GM12878 (cell line): ENCODE measurements at regions not wholly inside any gene's neighbourhood (a gene's known extent, or its start where the extent isn't known, plus 50 kb on each side); places are given as distances from the start of the nearest gene placed in this dataset.

Experiments
- ATAC-seq: fragments of 200-7000 bp; cut with Tn5 transposase; 3 replicates; pipeline ENCODE4 v1.9.1; 2020; ENCODE audit warnings: mild to moderate bottlenecking, moderate library complexity
- BruUV-seq: library from RNA; stranded (reverse); fragments of 400-500 nt; replicated peaks from 2 replicates; lab custom pipeline; 2021; lab: Mats Ljungman, UMichigan
- CTCF ChIA-PET: fragments of 300-600 bp; sonication (Branson Sonifier 250); formaldehyde crosslinking; extraction: SDS; loops from one replicate; lab custom pipeline; 2021; ENCODE audit warnings: inconsistent platforms; lab: Yijun Ruan, JAX
- POLR2A ChIA-PET: fragments of 350-600 bp; formaldehyde crosslinking; extraction: SDS; loops from one replicate; lab custom pipeline; 2021; ENCODE audit warnings: inconsistent platforms; lab: Charles Lee
- RAD21 ChIA-PET: fragments of 300-600 bp; sonication (Branson Sonifier 250); formaldehyde crosslinking; loops from one replicate; lab custom pipeline; 2023; ENCODE audit warnings: antibody characterized with exemption; ENCODE audit not compliant: unreplicated experiment; lab: Charles Lee
- SMC1A ChIA-PET: fragments of 300-600 bp; sonication (Branson Sonifier 250); formaldehyde crosslinking; loops from one replicate; lab custom pipeline; 2023; ENCODE audit not compliant: unreplicated experiment, uncharacterized antibody; lab: Charles Lee
- DNase-seq: peaks from one replicate; pipeline ENCODE4 v3.0.0-alpha.2; 2011; ENCODE audit warnings: low read depth, low spot score
- FAIRE-seq: peaks from 3 replicates; lab custom pipeline; 2011; peaks lifted over from hg19 to GRCh38; lab: Jason Lieb, UNC
- H2AFZ ChIP-seq: 2 replicates; pipeline ENCODE4 v1.6.0; 2011; ENCODE audit warnings: low read depth, low read length, control low read depth; ENCODE audit not compliant: control insufficient read depth
- H3K27ac ChIP-seq: 2 replicates; pipeline ENCODE4 v1.5.1; 2011; ENCODE audit warnings: control low read depth; ENCODE audit not compliant: control insufficient read depth, insufficient read depth
- H3K27me3 ChIP-seq, 2 experiments: replicated peaks in 1 of 2; 2 replicates each; pipeline versions ENCODE4 v1.6.0 to v1.6.1; 2011; ENCODE audit warnings: low read length in 1 of 2; ENCODE audit not compliant: control insufficient read depth in 2 of 2, insufficient read depth in 2 of 2
- H3K36me3 ChIP-seq, 2 experiments: 2 replicates each; pipeline ENCODE4 v1.5.1; 2011; ENCODE audit warnings: low read length in 1 of 2; ENCODE audit not compliant: control insufficient read depth in 2 of 2, insufficient read depth in 2 of 2
- H3K4me1 ChIP-seq: 2 replicates; pipeline ENCODE4 v1.6.1; 2011; ENCODE audit warnings: mild to moderate bottlenecking, low read length, moderate library complexity, mixed read lengths; ENCODE audit not compliant: control insufficient read depth, insufficient read depth
- H3K4me2 ChIP-seq: 2 replicates; pipeline ENCODE4 v1.6.0; 2011; ENCODE audit warnings: control low read depth; ENCODE audit not compliant: control insufficient read depth, insufficient read depth
- H3K4me3 ChIP-seq: fragments of 200-600 bp; sonication (generic); 2 replicates; pipeline ENCODE4 v1.5.1; 2016
- H3K79me2 ChIP-seq: 2 replicates; pipeline ENCODE4 v1.6.0; 2011; ENCODE audit warnings: low read length; ENCODE audit not compliant: control insufficient read depth, insufficient read depth
- H3K9ac ChIP-seq: 2 replicates; pipeline ENCODE4 v1.8.0; 2011; ENCODE audit warnings: low read length, control low read depth, mixed read lengths; ENCODE audit not compliant: control insufficient read depth, insufficient read depth
- H3K9me3 ChIP-seq: replicated peaks from 3 replicates; pipeline ENCODE4 v1.5.1; 2011; ENCODE audit warnings: mild to moderate bottlenecking, low read length; ENCODE audit not compliant: control insufficient read depth, insufficient read depth
- H4K20me1 ChIP-seq: 2 replicates; pipeline ENCODE4 v1.6.0; 2011; ENCODE audit not compliant: control insufficient read depth, insufficient read depth
- BACH1 ChIP-seq: fragments of 450-650 bp; IDR thresholded peaks from 2 replicates; pipeline ENCODE4 v1.6.1; 2017; ENCODE audit warnings: mild to moderate bottlenecking, borderline replicate concordance
- CHD1 ChIP-seq: IDR thresholded peaks from 2 replicates; pipeline ENCODE4 v1.6.1; 2012; ENCODE audit warnings: low read depth, low read length, improper control_type of control experiment
- DPF2 ChIP-seq: fragments of 450-650 bp; IDR thresholded peaks from 2 replicates; pipeline ENCODE4 v1.6.1; 2017; ENCODE audit warnings: mild to moderate bottlenecking
- EP300 ChIP-seq, 2 experiments: fragments of 150-350 bp in 1 of 2; IDR thresholded peaks; 2 replicates each; pipeline ENCODE4 v1.6.1; 2011 to 2012; ENCODE audit warnings: low read depth in 2 of 2, low read length in 2 of 2, borderline replicate concordance in 1 of 2, improper control_type of control experiment in 1 of 2, inconsistent platforms in 1 of 2; ENCODE audit not compliant: control insufficient read depth in 1 of 2
- IKZF1 ChIP-seq: fragments of 450-650 bp; conservative IDR thresholded peaks from 2 replicates; pipeline ENCODE4 v1.6.1; 2017; ENCODE audit warnings: antibody characterized with exemption, mild to moderate bottlenecking
- IKZF2 ChIP-seq, 2 experiments: fragments of 450-650 bp; IDR thresholded peaks; 2 replicates each; pipeline ENCODE4 v1.6.1; 2017; ENCODE audit warnings: mild to moderate bottlenecking in 2 of 2, moderate library complexity in 2 of 2
- MEF2B ChIP-seq: fragments of 450-650 bp; IDR thresholded peaks from 2 replicates; pipeline ENCODE4 v1.6.1; 2018; ENCODE audit warnings: mild to moderate bottlenecking, moderate library complexity; ENCODE audit not compliant: partially characterized antibody, poor library complexity, severe bottlenecking
- POU2F2 ChIP-seq: IDR thresholded peaks from 3 replicates; pipeline ENCODE4 v1.6.1; 2011; ENCODE audit warnings: low read depth, mild to moderate bottlenecking, low read length, borderline replicate concordance
- RCOR1 ChIP-seq: conservative IDR thresholded peaks from 2 replicates; pipeline ENCODE4 v1.6.1; 2012; ENCODE audit warnings: low read depth, low read length, improper control_type of control experiment
- RFX5 ChIP-seq: IDR thresholded peaks from 2 replicates; pipeline ENCODE4 v1.6.1; 2011; ENCODE audit warnings: low read depth, low read length, improper control_type of control experiment
- SPI1 ChIP-seq: IDR thresholded peaks from 2 replicates; pipeline ENCODE4 v1.6.1; 2011; ENCODE audit warnings: low read depth, mild to moderate bottlenecking, low read length, moderate library complexity, borderline replicate concordance; ENCODE audit not compliant: insufficient read depth
- SUPT20H ChIP-seq: IDR thresholded peaks from 2 replicates; pipeline ENCODE4 v1.6.1; 2011; ENCODE audit warnings: low read depth, mild to moderate bottlenecking, low read length, moderate library complexity, borderline replicate concordance; ENCODE audit not compliant: control insufficient read depth
- WGBS: methylation state at CpG from one replicate; pipeline ENCODE4 v1.1.6; 2016; ENCODE audit warnings: low lambda C conversion rate; ENCODE audit not compliant: insufficient replicate concordance, insufficient coverage; ENCODE audit errors: missing lambda C conversion rate; 5-methylcytosine and 5-hydroxymethylcytosine counted together
- in situ Hi-C: fragments of 300-500 bp; cut with MboI; formaldehyde crosslinking; loops from 9 replicates; pipeline ENCODE4 v1.14.3; 2018; ENCODE audit warnings: mixed read lengths
- intact Hi-C: fragments of 100-400 bp; cut with micrococcal nuclease; formaldehyde crosslinking; loops from one replicate; pipeline ENCODE4 v1.14.2; 2022; ENCODE audit not compliant: unreplicated experiment
- TF ChIP-seq, protein P1 (sequence below): fragments of 450-650 bp; IDR thresholded peaks from 2 replicates; pipeline ENCODE4 v1.6.1; 2016; ENCODE audit warnings: mild to moderate bottlenecking

DNA sequence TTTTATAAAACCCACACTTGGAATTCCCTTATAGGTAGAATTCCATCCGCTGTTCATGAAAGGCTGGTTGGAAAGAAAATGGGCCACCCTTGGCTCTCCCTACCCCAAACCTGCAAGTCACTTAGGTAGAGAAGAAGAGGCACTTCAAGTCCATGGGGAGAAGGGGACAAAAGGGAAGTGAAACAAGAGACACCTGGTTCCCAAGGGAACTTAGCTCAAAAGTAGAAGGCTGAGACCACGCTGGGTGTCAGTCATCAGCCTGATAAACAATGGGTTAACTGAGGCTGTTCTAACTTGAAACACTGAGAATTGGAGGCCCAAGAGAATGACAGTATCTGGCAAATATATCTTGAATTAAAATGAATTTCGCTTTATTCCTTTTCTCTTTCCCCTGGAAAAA is 330.8 kb upstream of the NFE2L3 start:
- Histone ChIP-seq H3K4me1 (peaks cover 4% of the 10 kb centered on the region), H3K9me3 (no peaks in the 10 kb centered on the region; the same call in 2 of the 3 replicates), H3K4me3 (no peak overlapping the region), H3K4me2 (no peak overlapping the region), H3K79me2 (no peaks in the 10 kb centered on the region), H3K36me3 (no peaks in the 10 kb centered on the region), H3K27ac (no peak overlapping the region), H2AFZ (no peak overlapping the region), H3K9ac (no peak overlapping the region), H3K27me3 (no peaks in the 10 kb centered on the region), H4K20me1 (no peaks in the 10 kb centered on the region)
- FAIRE-seq (no peak), DNase-seq (no peak), ATAC-seq (peak; percentile 74)
- intact Hi-C loops, result no loop called here
- in situ Hi-C loops, result no loop called here
- ChIA-PET SMC1A (no interaction called here), POLR2A (no interaction called here), CTCF (interaction anchor here (1.1 to 1.2 kb wide), 2 partner anchors 11 to 20 kb away, joined by 3 read pairs; no protein-coding TSS in a partner anchor), RAD21 (no interaction called here)
- BruUV-seq, result no TSS peak
- TF ChIP-seq RCOR1 (no peak), POU2F2 (no peak), CHD1 (no peak), SPI1 (peak; percentile 85), EP300 (IDR thresholded peaks at IDR 0.05; ENCODE audit: borderline replicate concordance in 1 of 2, control insufficient read depth in 1 of 2, low read depth in 2 of 2, low read length in 2 of 2) (peak in 1 of 2 experiments; percentile 19; a peak in 1 of 4 replicates), DPF2 (no peak), BACH1 (no peak), RFX5 (no peak), SUPT20H (no peak), MEF2B (peak; percentile 73), IKZF2 (IDR thresholded peaks at IDR 0.05) (peak; percentile 30 to 45; a peak in 1 of 4 replicates), IKZF1 (0 out of 2 replicates have a peak, but pooled peaks have one; percentile 26)
- TF ChIP-seq, protein P1, sequence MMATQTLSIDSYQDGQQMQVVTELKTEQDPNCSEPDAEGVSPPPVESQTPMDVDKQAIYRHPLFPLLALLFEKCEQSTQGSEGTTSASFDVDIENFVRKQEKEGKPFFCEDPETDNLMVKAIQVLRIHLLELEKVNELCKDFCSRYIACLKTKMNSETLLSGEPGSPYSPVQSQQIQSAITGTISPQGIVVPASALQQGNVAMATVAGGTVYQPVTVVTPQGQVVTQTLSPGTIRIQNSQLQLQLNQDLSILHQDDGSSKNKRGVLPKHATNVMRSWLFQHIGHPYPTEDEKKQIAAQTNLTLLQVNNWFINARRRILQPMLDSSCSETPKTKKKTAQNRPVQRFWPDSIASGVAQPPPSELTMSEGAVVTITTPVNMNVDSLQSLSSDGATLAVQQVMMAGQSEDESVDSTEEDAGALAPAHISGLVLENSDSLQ, result peak; percentile 78
- WGBS, result 29% methylated on average over 3 of the region's 3 CpGs
